H1 (cell line): ENCODE measurements at regions not wholly inside any gene's neighbourhood (a gene's known extent, or its start where the extent isn't known, plus 50 kb on each side); places are given as distances from the start of the nearest gene placed in this dataset.
A peak's percentile ranks its signal among the peaks of the same experiment; 100 is the strongest.

Experiments
- CTCF ChIA-PET: fragments of 300-600 bp; sonication (Branson Sonifier 250); formaldehyde crosslinking; loops from one replicate; lab custom pipeline; 2021; ENCODE audit not compliant: partially characterized antibody; lab: Charles Lee
- POLR2A ChIA-PET: fragments of 300-600 bp; sonication (Branson Sonifier 250); formaldehyde crosslinking; loops from one replicate; lab custom pipeline; 2021; ENCODE audit warnings: inconsistent platforms; ENCODE audit not compliant: partially characterized antibody; lab: Charles Lee
- DNase-seq, 2 experiments: peaks; one replicate each; pipeline versions ENCODE4 v3.0.0 to v3.0.0-alpha.2; 2010 to 2022; ENCODE audit warnings: low spot score in 2 of 2, low read depth in 1 of 2, mixed read lengths in 1 of 2
- FAIRE-seq: peaks from 2 replicates; lab custom pipeline; 2011; peaks lifted over from hg19 to GRCh38; lab: Jason Lieb, UNC
- H2AFZ ChIP-seq: 2 replicates; pipeline ENCODE4 v1.8.1; 2012; ENCODE audit warnings: low read length, inconsistent platforms
- H2AK5ac ChIP-seq: 2 replicates; pipeline ENCODE4 v1.6.1; 2013; ENCODE audit warnings: low read depth, low read length
- H2BK120ac ChIP-seq: replicated peaks from 2 replicates; pipeline ENCODE3; 2013; ENCODE audit warnings: low read depth, low read length, inconsistent platforms
- H2BK12ac ChIP-seq: 2 replicates; pipeline ENCODE4 v1.6.1; 2013; ENCODE audit warnings: low read depth, low read length
- H2BK15ac ChIP-seq: 2 replicates; pipeline ENCODE4 v1.6.1; 2013; ENCODE audit warnings: low read length
- H2BK20ac ChIP-seq: 2 replicates; pipeline ENCODE4 v1.6.1; 2013; ENCODE audit warnings: low read length
- H2BK5ac ChIP-seq: 2 replicates; pipeline ENCODE4 v1.6.1; 2013; ENCODE audit warnings: low read depth, low read length
- H3K14ac ChIP-seq: 2 replicates; pipeline ENCODE4 v1.6.1; 2013; ENCODE audit warnings: inconsistent platforms; ENCODE audit not compliant: insufficient read length
- H3K18ac ChIP-seq: 2 replicates; pipeline ENCODE4 v1.6.1; 2013; ENCODE audit warnings: low read length; ENCODE audit errors: extremely low read depth
- H3K23ac ChIP-seq: 2 replicates; pipeline ENCODE4 v1.6.1; 2013; ENCODE audit warnings: inconsistent platforms; ENCODE audit not compliant: insufficient read length
- H3K23me2 ChIP-seq: 2 replicates; pipeline ENCODE4 v1.6.1; 2013; ENCODE audit warnings: low read depth, low read length
- H3K27ac ChIP-seq: 2 replicates; pipeline ENCODE4 v1.6.1; 2011; ENCODE audit warnings: low read depth, low read length, inconsistent platforms
- H3K27me3 ChIP-seq, 4 experiments: replicated peaks in 1 of 4; 1 replicate in 1 of 4; 2 replicates in 3 of 4; pipeline versions ENCODE4 v1.6.1 to v1.8.1; 2011 to 2013; ENCODE audit warnings: low read length in 3 of 4, mild to moderate bottlenecking in 3 of 4, inconsistent platforms in 2 of 4, mixed read lengths in 2 of 4, moderate library complexity in 1 of 4; ENCODE audit not compliant: control insufficient read depth in 3 of 4, insufficient read depth in 3 of 4; ENCODE audit errors: extremely low read depth in 1 of 4
- H3K36me3 ChIP-seq, 4 experiments: 2 replicates each; pipeline versions ENCODE4 v1.6.1 to v1.8.1; 2011 to 2013; ENCODE audit warnings: mild to moderate bottlenecking in 4 of 4, low read length in 3 of 4, moderate library complexity in 2 of 4, control low read depth in 1 of 4, inconsistent platforms in 1 of 4; ENCODE audit not compliant: insufficient read depth in 4 of 4, control insufficient read depth in 2 of 4
- H3K4ac ChIP-seq: replicated peaks from 2 replicates; pipeline ENCODE3; 2013; ENCODE audit warnings: low read length, low read depth, mixed read lengths, inconsistent platforms; ENCODE audit not compliant: insufficient read length
- H3K4me1 ChIP-seq, 4 experiments: replicated peaks in 1 of 4; 1 replicate in 1 of 4; 2 replicates in 3 of 4; pipeline versions ENCODE4 v1.6.1 to v1.8.1; 2011 to 2013; ENCODE audit warnings: low read length in 3 of 4, inconsistent platforms in 2 of 4, mixed read lengths in 1 of 4; ENCODE audit not compliant: insufficient read depth in 4 of 4, control insufficient read depth in 3 of 4
- H3K4me2 ChIP-seq, 2 experiments: 2 replicates each; pipeline versions ENCODE4 v1.6.1 to v1.8.1; 2011 to 2013; ENCODE audit warnings: low read depth in 2 of 2, low read length in 2 of 2, control low read depth in 1 of 2, inconsistent platforms in 1 of 2, mild to moderate bottlenecking in 1 of 2; ENCODE audit not compliant: insufficient read depth in 1 of 2
- H3K4me3 ChIP-seq, 4 experiments: fragments of 200-600, 300-600 bp in 1 of 4; sonication (generic), shearing (Covaris generic), sonication (Bioruptor Twin) in 1 of 4; 2 replicates each; pipeline versions ENCODE4 v1.5.1 to v1.8.1; 2011 to 2016; ENCODE audit warnings: low read length in 4 of 4, low read depth in 3 of 4, control low read depth in 2 of 4, inconsistent platforms in 2 of 4, mild to moderate bottlenecking in 2 of 4, mixed read lengths in 1 of 4, moderate library complexity in 1 of 4; ENCODE audit not compliant: insufficient read depth in 2 of 4; ENCODE audit errors: extremely low read depth in 1 of 4
- H3K56ac ChIP-seq: replicated peaks from 2 replicates; pipeline ENCODE3; 2013; ENCODE audit warnings: low read depth, mild to moderate bottlenecking, mixed read lengths, low read length, inconsistent platforms; ENCODE audit not compliant: insufficient read length
- H3K79me1 ChIP-seq: 2 replicates; pipeline ENCODE4 v1.6.1; 2013; ENCODE audit warnings: low read depth, low read length, control low read depth
- H3K79me2 ChIP-seq, 2 experiments: 2 replicates each; pipeline versions ENCODE4 v1.6.1 to v1.8.1; 2012 to 2013; ENCODE audit warnings: low read length in 2 of 2, mild to moderate bottlenecking in 2 of 2, inconsistent platforms in 1 of 2; ENCODE audit not compliant: insufficient read depth in 2 of 2, control insufficient read depth in 1 of 2
- H3K9ac ChIP-seq, 4 experiments: replicated peaks in 1 of 4; 1 replicate in 1 of 4; 2 replicates in 3 of 4; pipeline versions ENCODE4 v1.6.1 to v1.8.1; 2011 to 2013; ENCODE audit warnings: low read depth in 3 of 4, low read length in 3 of 4, control low read depth in 2 of 4, mild to moderate bottlenecking in 2 of 4, moderate library complexity in 2 of 4, inconsistent platforms in 1 of 4; ENCODE audit errors: extremely low read depth in 1 of 4
- H3K9me3 ChIP-seq, 2 experiments: 2 replicates each; pipeline versions ENCODE4 v1.6.1 to v1.8.1; 2012 to 2013; ENCODE audit warnings: mild to moderate bottlenecking in 2 of 2, moderate library complexity in 2 of 2, control low read depth in 1 of 2, inconsistent platforms in 1 of 2, low read depth in 1 of 2, low read length in 1 of 2, mixed read lengths in 1 of 2; ENCODE audit not compliant: insufficient read depth in 2 of 2
- H4K20me1 ChIP-seq, 2 experiments: replicated peaks in 1 of 2; 2 replicates each; pipeline versions ENCODE3 to v1.8.1; 2011 to 2013; ENCODE audit warnings: inconsistent platforms in 2 of 2, low read length in 2 of 2, mild to moderate bottlenecking in 1 of 2; ENCODE audit not compliant: insufficient read depth in 2 of 2, control insufficient read depth in 1 of 2
- H4K5ac ChIP-seq: 2 replicates; pipeline ENCODE4 v1.6.1; 2013; ENCODE audit warnings: low read length, low read depth, mixed read lengths, inconsistent platforms; ENCODE audit not compliant: insufficient read length
- H4K8ac ChIP-seq: 2 replicates; pipeline ENCODE4 v1.8.0; 2013; ENCODE audit warnings: mild to moderate bottlenecking, moderate library complexity, low read length, inconsistent platforms; ENCODE audit not compliant: insufficient read depth; ENCODE audit errors: extremely low read depth
- H4K91ac ChIP-seq: replicated peaks from 2 replicates; pipeline ENCODE3; 2013; ENCODE audit warnings: low read length, mixed read lengths, inconsistent platforms; ENCODE audit not compliant: insufficient read length
- BACH1 ChIP-seq: IDR thresholded peaks from 2 replicates; pipeline ENCODE4 v1.6.1; 2012; ENCODE audit warnings: low read length, improper control_type of control experiment
- CHD1 ChIP-seq: IDR thresholded peaks from 2 replicates; pipeline ENCODE4 v1.6.1; 2012; ENCODE audit warnings: low read depth, low read length, improper control_type of control experiment
- CHD2 ChIP-seq: IDR thresholded peaks from 2 replicates; pipeline ENCODE4 v1.6.1; 2012; ENCODE audit warnings: low read length, improper control_type of control experiment
- KDM1A ChIP-seq: fragments of 200-600, 300-600 bp; sonication (generic); IDR thresholded peaks from 2 replicates; pipeline ENCODE4 v1.7.1; 2016; ENCODE audit warnings: mild to moderate bottlenecking, low read length, borderline replicate concordance
- POLR2A ChIP-seq, 2 experiments: IDR thresholded peaks; 1 replicate in 1 of 2; 2 replicates in 1 of 2; pipeline ENCODE4 v1.6.1; 2011; ENCODE audit warnings: low read depth in 2 of 2, low read length in 2 of 2, mild to moderate bottlenecking in 2 of 2; ENCODE audit errors: control extremely low read depth in 1 of 2
- POLR2AphosphoS5 ChIP-seq: IDR thresholded peaks from 2 replicates; pipeline ENCODE4 v1.6.1; 2011; ENCODE audit warnings: low read depth, low read length
- POU5F1 ChIP-seq: IDR thresholded peaks from 2 replicates; pipeline ENCODE4 v1.6.1; 2011; ENCODE audit warnings: low read depth, mild to moderate bottlenecking, low read length, moderate library complexity
- SAP30 ChIP-seq: fragments of 300-600 bp; sonication (generic); IDR thresholded peaks from 2 replicates; pipeline ENCODE4 v1.7.1; 2012; ENCODE audit warnings: low read length, moderate library complexity, mild to moderate bottlenecking, inconsistent platforms; ENCODE audit not compliant: insufficient read depth, insufficient replicate concordance
- SIN3A ChIP-seq, 2 experiments: IDR thresholded peaks in 1 of 2; conservative IDR thresholded peaks in 1 of 2; 2 replicates each; pipeline ENCODE4 v1.6.1; 2011 to 2012; ENCODE audit warnings: low read length in 2 of 2, improper control_type of control experiment in 1 of 2, low read depth in 1 of 2, mild to moderate bottlenecking in 1 of 2
- SIX5 ChIP-seq: IDR thresholded peaks from 2 replicates; pipeline ENCODE4 v1.6.1; 2011; ENCODE audit warnings: mild to moderate bottlenecking, low read depth, low read length
- SP2 ChIP-seq: IDR thresholded peaks from 2 replicates; pipeline ENCODE4 v1.6.1; 2012; ENCODE audit warnings: mild to moderate bottlenecking, low read length, inconsistent platforms
- SP4 ChIP-seq: IDR thresholded peaks from 2 replicates; pipeline ENCODE4 v1.6.1; 2012; ENCODE audit warnings: low read length, inconsistent platforms
- YY1 ChIP-seq: IDR thresholded peaks from 2 replicates; pipeline ENCODE4 v1.6.1; 2011; ENCODE audit warnings: low read depth, mild to moderate bottlenecking, low read length
- WGBS, 2 experiments: shearing (Covaris generic) in 1 of 2; methylation state at CpG; one replicate each; pipeline versions ENCODE4 v1.1.6 to v1.1.7; 2013 to 2015; ENCODE audit warnings: low lambda C conversion rate in 2 of 2, mixed read lengths in 2 of 2, inconsistent platforms in 1 of 2, low coverage in 1 of 2, missing lambda C conversion rate in 1 of 2; ENCODE audit not compliant: insufficient replicate concordance in 2 of 2, insufficient coverage in 1 of 2, insufficient read length in 1 of 2; ENCODE audit errors: extremely low coverage in 1 of 2, missing lambda C conversion rate in 1 of 2; 5-methylcytosine and 5-hydroxymethylcytosine counted together
- TF ChIP-seq, protein P1 (sequence below): IDR thresholded peaks from 2 replicates; pipeline ENCODE4 v1.6.1; 2011; ENCODE audit warnings: low read depth, mild to moderate bottlenecking, low read length; ENCODE audit not compliant: insufficient read depth

- Histone ChIP-seq H4K91ac (no peak overlapping the region), H2AK5ac (no peak overlapping the region), H3K18ac (no peak overlapping the region), H3K4me3 (no peak overlapping the region), H4K8ac (no peak overlapping the region), H4K20me1 (no peaks in the 10 kb centered on the region), H3K27ac (no peak overlapping the region), H3K9ac (no peak overlapping the region), H3K4me2 (no peak overlapping the region), H2BK12ac (no peak overlapping the region), H3K27me3 (no peaks in the 10 kb centered on the region), H3K23me2 (no peaks in the 10 kb centered on the region), H3K79me1 (no peaks in the 10 kb centered on the region), H2BK120ac (no peak overlapping the region), H2BK20ac (no peak overlapping the region), H3K14ac (no peak overlapping the region), H2BK15ac (peak overlapping the region; percentile 29; the same call in 1 of the 2 replicates), H4K5ac (no peak overlapping the region), H3K79me2 (no peaks in the 10 kb centered on the region), H3K56ac (no peak overlapping the region), H3K4me1 (peaks cover 0 to 8% (median 1%) of the 10 kb centered on the region in 4 experiments; a peak in 3 of 7 replicates), H2BK5ac (no peak overlapping the region), H3K36me3 (no peaks in the 10 kb centered on the region), H2AFZ (no peak overlapping the region), H3K9me3 (no peaks in the 10 kb centered on the region), H3K23ac (no peak overlapping the region), H3K4ac (no peak overlapping the region)
- TF ChIP-seq SP2 = no peak
- TF ChIP-seq POLR2A (IDR thresholded peaks at IDR 0.05; ENCODE audit: control extremely low read depth in 1 of 2, low read depth in 2 of 2, low read length in 2 of 2) = no peak
- no peak for TF ChIP-seq POLR2AphosphoS5
- TF ChIP-seq SAP30 = no peak
- TF ChIP-seq YY1 = no peak
- no peak for TF ChIP-seq SP4
- TF ChIP-seq, protein P1, sequence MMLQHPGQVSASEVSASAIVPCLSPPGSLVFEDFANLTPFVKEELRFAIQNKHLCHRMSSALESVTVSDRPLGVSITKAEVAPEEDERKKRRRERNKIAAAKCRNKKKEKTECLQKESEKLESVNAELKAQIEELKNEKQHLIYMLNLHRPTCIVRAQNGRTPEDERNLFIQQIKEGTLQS = no peak
- TF ChIP-seq SIN3A (conservative IDR thresholded peaks at IDR 0.05 in 1 of 2, IDR thresholded peaks at IDR 0.05 in 1 of 2; ENCODE audit: low read depth in 1 of 2, low read length in 2 of 2) = no peak
- TF ChIP-seq POU5F1 = no peak
- TF ChIP-seq SIX5 = no peak
- no peak for TF ChIP-seq CHD1
- TF ChIP-seq CHD2 = no peak
- no peak for TF ChIP-seq BACH1
- TF ChIP-seq KDM1A = no peak
- 88% methylated on average over 8 of the region's 8 CpGs; no CpG with 5 or more reads in 1 of the 2 experiments for WGBS, 2 experiments
- ChIA-PET POLR2A (no interaction called here), CTCF (no interaction called here)
- no peak for FAIRE-seq
- DNase-seq = no peak
These were observed 199.6 kb downstream of the VAPA start for GRCh38 chr18:10113121-10114022.
